Astrocyte (in vitro differentiated cells and primary cell): ENCODE measurements at regions not wholly inside any gene's neighbourhood (a gene's known extent, or its start where the extent isn't known, plus 50 kb on each side); places are given as distances from the start of the nearest gene placed in this dataset.

ENCODE experiments used
- DNase-seq: peaks from one replicate; pipeline ENCODE4 v3.0.0-alpha.2; 2010; ENCODE audit warnings: low read depth
- FAIRE-seq: peaks from 2 replicates; lab custom pipeline; 2011; peaks lifted over from hg19 to GRCh38; lab: Jason Lieb, UNC
- H2AFZ ChIP-seq: 2 replicates; pipeline ENCODE4 v1.6.0; 2012; ENCODE audit warnings: low read depth, low read length, inconsistent platforms
- H3K27ac ChIP-seq: 2 replicates; pipeline ENCODE4 v1.5.1; 2011; ENCODE audit warnings: low read depth, low read length, inconsistent platforms
- H3K27me3 ChIP-seq: 2 replicates; pipeline ENCODE4 v1.6.0; 2011; ENCODE audit warnings: low read length, inconsistent platforms; ENCODE audit not compliant: insufficient read depth
- H3K36me3 ChIP-seq: 2 replicates; pipeline ENCODE4 v1.5.1; 2011; ENCODE audit warnings: low read length, inconsistent platforms; ENCODE audit not compliant: insufficient read depth
- H3K4me1 ChIP-seq: 2 replicates; pipeline ENCODE4 v1.5.1; 2011; ENCODE audit warnings: low read length, inconsistent platforms; ENCODE audit not compliant: insufficient read depth
- H3K4me2 ChIP-seq: 2 replicates; pipeline ENCODE4 v1.6.0; 2012; ENCODE audit warnings: low read length, inconsistent platforms
- H3K4me3 ChIP-seq: 2 replicates; pipeline ENCODE4 v1.5.1; 2011; ENCODE audit warnings: low read depth, mild to moderate bottlenecking, low read length, inconsistent platforms; ENCODE audit not compliant: insufficient read depth
- H3K79me2 ChIP-seq: 2 replicates; pipeline ENCODE4 v1.6.0; 2012; ENCODE audit warnings: mild to moderate bottlenecking, low read length, inconsistent platforms; ENCODE audit not compliant: insufficient read depth
- H3K9ac ChIP-seq: 2 replicates; pipeline ENCODE4 v1.6.0; 2012; ENCODE audit warnings: mild to moderate bottlenecking, low read length, inconsistent platforms
- H3K9me3 ChIP-seq: 2 replicates; pipeline ENCODE4 v1.5.1; 2012; ENCODE audit warnings: low read depth, mild to moderate bottlenecking, low read length, inconsistent platforms; ENCODE audit not compliant: insufficient read depth
- H4K20me1 ChIP-seq: 2 replicates; pipeline ENCODE4 v1.6.0; 2012; ENCODE audit warnings: low read length, inconsistent platforms; ENCODE audit not compliant: insufficient read depth
- H3K27ac Mint-ChIP-seq: one replicate; pipeline ENCODE4 v1.8.0; 2021; ENCODE audit warnings: mild to moderate bottlenecking, mixed read lengths; ENCODE audit not compliant: unreplicated experiment
- H3K27me3 Mint-ChIP-seq: one replicate; pipeline ENCODE4 v1.8.0; 2021; ENCODE audit warnings: low read depth, mixed read lengths; ENCODE audit not compliant: unreplicated experiment
- H3K36me3 Mint-ChIP-seq: one replicate; pipeline ENCODE4 v1.8.0; 2021; ENCODE audit warnings: low read depth, mixed read lengths; ENCODE audit not compliant: unreplicated experiment
- H3K4me1 Mint-ChIP-seq: one replicate; pipeline ENCODE4 v1.8.0; 2021; ENCODE audit warnings: low read depth, mixed read lengths; ENCODE audit not compliant: unreplicated experiment
- H3K4me3 Mint-ChIP-seq: one replicate; pipeline ENCODE4 v1.8.0; 2021; ENCODE audit warnings: mild to moderate bottlenecking, moderate library complexity, mixed read lengths; ENCODE audit not compliant: unreplicated experiment
- H3K9me3 Mint-ChIP-seq: one replicate; pipeline ENCODE4 v1.8.0; 2021; ENCODE audit warnings: mild to moderate bottlenecking, mixed read lengths; ENCODE audit not compliant: unreplicated experiment
- CTCF ChIP-seq: IDR thresholded peaks from 2 replicates; pipeline ENCODE4 v1.5.1; 2011; ENCODE audit warnings: low read depth, mild to moderate bottlenecking, inconsistent platforms, low read length, moderate library complexity; ENCODE audit not compliant: insufficient read depth
- EZH2 ChIP-seq: IDR thresholded peaks from 2 replicates; pipeline ENCODE4 v1.6.1; 2012; ENCODE audit warnings: mild to moderate bottlenecking, low read length, inconsistent platforms; ENCODE audit not compliant: insufficient read depth

DNA sequence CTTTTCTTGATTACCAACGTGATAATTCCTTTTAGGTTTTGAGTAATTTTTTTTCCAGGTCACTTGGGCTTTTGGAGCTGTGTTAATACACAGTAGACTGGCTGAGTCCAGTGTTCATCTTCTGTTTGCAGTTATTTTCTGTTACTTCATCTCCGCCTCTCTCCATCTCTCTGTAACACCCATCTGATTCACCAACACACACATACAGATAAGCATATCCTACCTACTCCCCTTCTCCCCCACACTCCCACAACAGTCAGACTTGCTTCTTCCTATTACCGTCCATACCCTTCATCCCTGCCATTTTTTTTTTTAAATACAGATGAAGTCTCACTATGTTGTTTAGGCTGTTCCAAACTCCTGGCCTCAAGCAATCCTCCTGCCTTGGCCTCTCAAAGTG is 72.7 kb upstream of the MANSC4 start:
- H3K4me3 Mint-ChIP-seq = no peak overlapping the region
- TF ChIP-seq EZH2 (no peak), CTCF (no peak)
- DNase-seq = no peak
- Histone ChIP-seq H3K9me3 (peaks cover 3% of the 10 kb centered on the region), H3K27ac (no peak overlapping the region), H3K27me3 (peaks cover 2% of the 10 kb centered on the region), H3K4me3 (no peak overlapping the region), H4K20me1 (no peaks in the 10 kb centered on the region), H3K79me2 (no peaks in the 10 kb centered on the region), H3K36me3 (no peaks in the 10 kb centered on the region), H3K4me2 (no peak overlapping the region), H2AFZ (no peak overlapping the region), H3K9ac (no peak overlapping the region), H3K4me1 (no peaks in the 10 kb centered on the region)
- H3K9me3 Mint-ChIP-seq = peaks cover 8% of the 10 kb centered on the region
- no peak for FAIRE-seq
- no peak overlapping the region for H3K27ac Mint-ChIP-seq
- H3K4me1 Mint-ChIP-seq = peaks cover 4% of the 10 kb centered on the region
- H3K36me3 Mint-ChIP-seq = no peaks in the 10 kb centered on the region
- H3K27me3 Mint-ChIP-seq = no peaks in the 10 kb centered on the region
